Smooth muscle cell (in vitro differentiated cells): ENCODE measurements at regions not wholly inside any gene's neighbourhood (a gene's known extent, or its start where the extent isn't known, plus 50 kb on each side); places are given as distances from the start of the nearest gene placed in this dataset.

Experiments used
- DNase-seq: peaks from one replicate; lab custom pipeline; 2025; ENCODE audit not compliant: unreplicated experiment; lab: John Stamatoyannopoulos, UW
- H2AFZ ChIP-seq: fragments of 200-600 bp; sonication (generic); 2 replicates; pipeline ENCODE4 v1.6.0; 2016; ENCODE audit warnings: antibody characterized with exemption, low read depth, mild to moderate bottlenecking
- H3F3A ChIP-seq: fragments of 200-600 bp; sonication (generic); 2 replicates; pipeline ENCODE4 v1.6.0; 2017; ENCODE audit warnings: antibody characterized with exemption, low read depth
- H3K27ac ChIP-seq: fragments of 200-600 bp; sonication (generic); 2 replicates; pipeline ENCODE4 v1.5.1; 2016; ENCODE audit warnings: low read depth, mild to moderate bottlenecking
- H3K27me3 ChIP-seq: fragments of 200-600 bp; sonication (generic); 2 replicates; pipeline ENCODE4 v1.6.1; 2016; ENCODE audit warnings: low read depth, mild to moderate bottlenecking
- H3K36me3 ChIP-seq: fragments of 200-600 bp; sonication (generic); 2 replicates; pipeline ENCODE4 v1.5.1; 2016; ENCODE audit warnings: low read depth
- H3K4me1 ChIP-seq: fragments of 200-600 bp; sonication (generic); 2 replicates; pipeline ENCODE4 v1.5.1; 2016; ENCODE audit warnings: low read depth
- H3K4me2 ChIP-seq: fragments of 200-600 bp; sonication (generic); 2 replicates; pipeline ENCODE4 v1.6.0; 2016; ENCODE audit warnings: mild to moderate bottlenecking
- H3K4me3 ChIP-seq: fragments of 200-600 bp; sonication (generic); 2 replicates; pipeline ENCODE4 v1.5.1; 2016; ENCODE audit warnings: mild to moderate bottlenecking
- H3K79me2 ChIP-seq: fragments of 200-600 bp; sonication (generic); 2 replicates; pipeline ENCODE4 v1.6.0; 2016; ENCODE audit warnings: low read depth, mild to moderate bottlenecking
- H3K9ac ChIP-seq: fragments of 200-600 bp; sonication (generic); 2 replicates; pipeline ENCODE4 v1.6.0; 2016; ENCODE audit warnings: low read depth
- H3K9me3 ChIP-seq: fragments of 200-600 bp; sonication (generic); replicated peaks from 2 replicates; pipeline ENCODE4 v1.5.1; 2016; ENCODE audit warnings: low read depth
- H4K20me1 ChIP-seq: fragments of 200-600 bp; sonication (generic); 2 replicates; pipeline ENCODE4 v1.6.0; 2016; ENCODE audit warnings: low read depth
- WGBS: methylation state at CpG from one replicate; pipeline ENCODE4 v1.1.7; 2016; ENCODE audit warnings: low lambda C conversion rate; 5-methylcytosine and 5-hydroxymethylcytosine counted together
- TF ChIP-seq, protein P1 (sequence below): fragments of 200-600 bp; sonication (generic); IDR thresholded peaks from 2 replicates; pipeline ENCODE4 v1.5.1; 2017; ENCODE audit warnings: borderline replicate concordance, mild to moderate bottlenecking, antibody characterized with exemption; ENCODE audit not compliant: insufficient read depth, poor library complexity, severe bottlenecking

DNA sequence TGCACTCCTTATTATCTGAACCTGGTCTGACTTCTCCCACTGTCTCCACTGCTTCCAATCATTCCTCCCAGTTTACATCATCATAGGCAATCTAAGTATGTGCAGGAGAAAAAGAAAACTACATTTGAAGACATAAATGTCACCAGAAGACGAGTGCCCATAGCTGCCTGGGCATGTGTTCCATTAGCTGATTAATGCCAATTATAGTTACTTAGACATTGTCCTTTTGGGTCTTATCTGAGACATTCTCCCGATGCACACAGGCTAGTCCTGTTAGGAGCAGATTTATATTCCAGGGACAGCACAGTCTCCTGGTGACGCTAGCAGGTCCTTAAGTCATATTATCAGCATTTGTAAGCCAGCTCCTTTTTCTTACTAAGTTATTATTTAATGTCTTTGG is 52.6 kb upstream of the PTGFRN start:
- Histone ChIP-seq H3F3A (peaks cover 28% of the 10 kb centered on the region), H3K27ac (peak overlapping the region; percentile 29), H3K9ac (no peak overlapping the region), H4K20me1 (no peaks in the 10 kb centered on the region), H3K79me2 (no peaks in the 10 kb centered on the region), H3K27me3 (no peaks in the 10 kb centered on the region), H3K4me3 (no peak overlapping the region), H3K4me2 (no peak overlapping the region), H3K4me1 (peaks cover 42% of the 10 kb centered on the region), H2AFZ (no peak overlapping the region), H3K9me3 (no peaks in the 10 kb centered on the region), H3K36me3 (no peaks in the 10 kb centered on the region)
- TF ChIP-seq, protein P1, sequence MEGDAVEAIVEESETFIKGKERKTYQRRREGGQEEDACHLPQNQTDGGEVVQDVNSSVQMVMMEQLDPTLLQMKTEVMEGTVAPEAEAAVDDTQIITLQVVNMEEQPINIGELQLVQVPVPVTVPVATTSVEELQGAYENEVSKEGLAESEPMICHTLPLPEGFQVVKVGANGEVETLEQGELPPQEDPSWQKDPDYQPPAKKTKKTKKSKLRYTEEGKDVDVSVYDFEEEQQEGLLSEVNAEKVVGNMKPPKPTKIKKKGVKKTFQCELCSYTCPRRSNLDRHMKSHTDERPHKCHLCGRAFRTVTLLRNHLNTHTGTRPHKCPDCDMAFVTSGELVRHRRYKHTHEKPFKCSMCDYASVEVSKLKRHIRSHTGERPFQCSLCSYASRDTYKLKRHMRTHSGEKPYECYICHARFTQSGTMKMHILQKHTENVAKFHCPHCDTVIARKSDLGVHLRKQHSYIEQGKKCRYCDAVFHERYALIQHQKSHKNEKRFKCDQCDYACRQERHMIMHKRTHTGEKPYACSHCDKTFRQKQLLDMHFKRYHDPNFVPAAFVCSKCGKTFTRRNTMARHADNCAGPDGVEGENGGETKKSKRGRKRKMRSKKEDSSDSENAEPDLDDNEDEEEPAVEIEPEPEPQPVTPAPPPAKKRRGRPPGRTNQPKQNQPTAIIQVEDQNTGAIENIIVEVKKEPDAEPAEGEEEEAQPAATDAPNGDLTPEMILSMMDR = no peak
- WGBS = 66% methylated on average over 3 of the region's 3 CpGs
- no peak for DNase-seq
